ENCODE measurements at regions not wholly inside any gene's neighbourhood (a gene's known extent, or its start where the extent isn't known, plus 50 kb on each side); places are given as distances from the start of the nearest gene placed in this dataset.

GRCh38 chr19:32233885-32234284, 111.5 kb upstream of the ZNF507 start:
- TF ChIP-seq, protein P1, sequence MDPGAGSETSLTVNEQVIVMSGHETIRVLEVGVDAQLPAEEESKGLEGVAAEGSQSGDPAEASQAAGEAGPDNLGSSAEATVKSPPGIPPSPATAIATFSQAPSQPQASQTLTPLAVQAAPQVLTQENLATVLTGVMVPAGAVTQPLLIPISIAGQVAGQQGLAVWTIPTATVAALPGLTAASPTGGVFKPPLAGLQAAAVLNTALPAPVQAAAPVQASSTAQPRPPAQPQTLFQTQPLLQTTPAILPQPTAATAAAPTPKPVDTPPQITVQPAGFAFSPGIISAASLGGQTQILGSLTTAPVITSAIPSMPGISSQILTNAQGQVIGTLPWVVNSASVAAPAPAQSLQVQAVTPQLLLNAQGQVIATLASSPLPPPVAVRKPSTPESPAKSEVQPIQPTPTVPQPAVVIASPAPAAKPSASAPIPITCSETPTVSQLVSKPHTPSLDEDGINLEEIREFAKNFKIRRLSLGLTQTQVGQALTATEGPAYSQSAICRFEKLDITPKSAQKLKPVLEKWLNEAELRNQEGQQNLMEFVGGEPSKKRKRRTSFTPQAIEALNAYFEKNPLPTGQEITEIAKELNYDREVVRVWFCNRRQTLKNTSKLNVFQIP (CRISPR knock-in tag; IDR thresholded peaks at IDR 0.05; ENCODE audit: borderline replicate concordance, low read depth), result no peak
- TF ChIP-seq TCF4 (CRISPR knock-in tag; IDR thresholded peaks at IDR 0.05; ENCODE audit: borderline replicate concordance) (no peak), GLIS3 (CRISPR knock-in tag; IDR thresholded peaks at IDR 0.05) (no peak), ISL1 (CRISPR knock-in tag; IDR thresholded peaks at IDR 0.05) (no peak), PPARA (CRISPR knock-in tag; IDR thresholded peaks at IDR 0.05; ENCODE audit: borderline replicate concordance) (no peak), ZFP3 (CRISPR knock-in tag; IDR thresholded peaks at IDR 0.05) (no peak), BACH2 (CRISPR knock-in tag; IDR thresholded peaks at IDR 0.05; ENCODE audit: borderline replicate concordance) (no peak), ARNTL (CRISPR knock-in tag; IDR thresholded peaks at IDR 0.05; ENCODE audit: borderline replicate concordance, low read depth) (no peak), CSRNP3 (CRISPR knock-in tag; IDR thresholded peaks at IDR 0.05) (no peak), PATZ1 (CRISPR knock-in tag; IDR thresholded peaks at IDR 0.05; ENCODE audit: borderline replicate concordance) (no peak), RARB (CRISPR knock-in tag; IDR thresholded peaks at IDR 0.05) (no peak), TOX (CRISPR knock-in tag; IDR thresholded peaks at IDR 0.05; ENCODE audit: borderline replicate concordance) (no peak), ZNF8 (CRISPR knock-in tag; IDR thresholded peaks at IDR 0.05) (no peak), ZC3H10 (CRISPR knock-in tag; IDR thresholded peaks at IDR 0.05) (no peak), ESRRG (CRISPR knock-in tag; IDR thresholded peaks at IDR 0.05) (no peak), ZNF565 (CRISPR knock-in tag; conservative IDR thresholded peaks at IDR 0.05; ENCODE audit: low read depth) (no peak), SNAI2 (CRISPR knock-in tag; IDR thresholded peaks at IDR 0.05) (no peak)
- TF ChIP-seq, protein P2, sequence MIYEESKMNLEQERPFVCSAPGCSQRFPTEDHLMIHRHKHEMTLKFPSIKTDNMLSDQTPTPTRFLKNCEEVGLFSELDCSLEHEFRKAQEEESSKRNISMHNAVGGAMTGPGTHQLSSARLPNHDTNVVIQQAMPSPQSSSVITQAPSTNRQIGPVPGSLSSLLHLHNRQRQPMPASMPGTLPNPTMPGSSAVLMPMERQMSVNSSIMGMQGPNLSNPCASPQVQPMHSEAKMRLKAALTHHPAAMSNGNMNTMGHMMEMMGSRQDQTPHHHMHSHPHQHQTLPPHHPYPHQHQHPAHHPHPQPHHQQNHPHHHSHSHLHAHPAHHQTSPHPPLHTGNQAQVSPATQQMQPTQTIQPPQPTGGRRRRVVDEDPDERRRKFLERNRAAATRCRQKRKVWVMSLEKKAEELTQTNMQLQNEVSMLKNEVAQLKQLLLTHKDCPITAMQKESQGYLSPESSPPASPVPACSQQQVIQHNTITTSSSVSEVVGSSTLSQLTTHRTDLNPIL (CRISPR knock-in tag; IDR thresholded peaks at IDR 0.05; ENCODE audit: low read depth), result no peak
- TF ChIP-seq, protein P3, sequence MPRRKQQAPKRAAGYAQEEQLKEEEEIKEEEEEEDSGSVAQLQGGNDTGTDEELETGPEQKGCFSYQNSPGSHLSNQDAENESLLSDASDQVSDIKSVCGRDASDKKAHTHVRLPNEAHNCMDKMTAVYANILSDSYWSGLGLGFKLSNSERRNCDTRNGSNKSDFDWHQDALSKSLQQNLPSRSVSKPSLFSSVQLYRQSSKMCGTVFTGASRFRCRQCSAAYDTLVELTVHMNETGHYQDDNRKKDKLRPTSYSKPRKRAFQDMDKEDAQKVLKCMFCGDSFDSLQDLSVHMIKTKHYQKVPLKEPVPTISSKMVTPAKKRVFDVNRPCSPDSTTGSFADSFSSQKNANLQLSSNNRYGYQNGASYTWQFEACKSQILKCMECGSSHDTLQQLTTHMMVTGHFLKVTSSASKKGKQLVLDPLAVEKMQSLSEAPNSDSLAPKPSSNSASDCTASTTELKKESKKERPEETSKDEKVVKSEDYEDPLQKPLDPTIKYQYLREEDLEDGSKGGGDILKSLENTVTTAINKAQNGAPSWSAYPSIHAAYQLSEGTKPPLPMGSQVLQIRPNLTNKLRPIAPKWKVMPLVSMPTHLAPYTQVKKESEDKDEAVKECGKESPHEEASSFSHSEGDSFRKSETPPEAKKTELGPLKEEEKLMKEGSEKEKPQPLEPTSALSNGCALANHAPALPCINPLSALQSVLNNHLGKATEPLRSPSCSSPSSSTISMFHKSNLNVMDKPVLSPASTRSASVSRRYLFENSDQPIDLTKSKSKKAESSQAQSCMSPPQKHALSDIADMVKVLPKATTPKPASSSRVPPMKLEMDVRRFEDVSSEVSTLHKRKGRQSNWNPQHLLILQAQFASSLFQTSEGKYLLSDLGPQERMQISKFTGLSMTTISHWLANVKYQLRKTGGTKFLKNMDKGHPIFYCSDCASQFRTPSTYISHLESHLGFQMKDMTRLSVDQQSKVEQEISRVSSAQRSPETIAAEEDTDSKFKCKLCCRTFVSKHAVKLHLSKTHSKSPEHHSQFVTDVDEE (CRISPR knock-in tag; IDR thresholded peaks at IDR 0.05), result no peak

DNA sequence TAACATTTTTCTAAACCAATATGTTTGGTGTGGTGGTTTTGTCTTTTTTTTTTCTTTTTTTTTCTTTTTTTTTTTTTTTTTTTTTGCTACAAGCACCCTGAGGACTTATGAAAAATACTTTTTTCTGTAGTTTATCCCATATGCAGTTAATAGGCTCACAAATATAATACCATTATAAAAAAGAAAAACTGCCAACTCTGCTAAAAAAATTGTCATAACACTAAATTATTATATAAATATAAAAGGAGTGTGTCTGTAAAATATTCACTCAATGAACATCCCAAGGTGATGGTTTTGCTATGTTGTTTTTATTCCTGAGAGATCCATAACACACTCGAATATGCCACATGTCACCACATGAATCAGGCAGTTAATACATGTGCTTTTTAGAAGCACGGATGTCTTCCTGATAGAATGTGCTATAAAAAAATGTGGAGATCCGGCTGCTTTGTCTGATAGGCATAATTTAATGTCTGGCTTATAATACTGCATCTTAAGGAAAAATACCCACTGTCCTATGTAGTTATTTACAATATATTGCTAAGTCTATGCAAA, 110.7 kb upstream of the ZNF507 start:
- no peak for TF ChIP-seq GLIS3 (CRISPR knock-in tag; IDR thresholded peaks at IDR 0.05)
- no peak for TF ChIP-seq ZFP3 (CRISPR knock-in tag; IDR thresholded peaks at IDR 0.05)
- TF ChIP-seq, protein P3 (CRISPR knock-in tag; IDR thresholded peaks at IDR 0.05), result no peak
- no peak for ATAC-seq

More at GRCh38 chr19:32233885-32234284, 111.5 kb upstream of the ZNF507 start:
- no peak for ATAC-seq
